Activated CD8-positive, alpha-beta T cell treated with anti-CD3 and anti-CD28 coated beads for 36 hours (primary cell): ENCODE measurements at regions not wholly inside any gene's neighbourhood (a gene's known extent, or its start where the extent isn't known, plus 50 kb on each side); places are given as distances from the start of the nearest gene placed in this dataset.

Source experiments
- ATAC-seq: fragments of 200-7000 bp; cut with Tn5 transposase; one replicate; pipeline ENCODE4 v1.10.0; 2021; ENCODE audit warnings: mild to moderate bottlenecking, moderate library complexity
- CTCF ChIA-PET: fragments of 350-600 bp; sonication (Branson Sonifier 250); formaldehyde crosslinking; loops from one replicate; lab custom pipeline; 2021; ENCODE audit warnings: antibody characterized with exemption; lab: Charles Lee
- POLR2A ChIA-PET: fragments of 350-600 bp; sonication (Branson Sonifier 250); formaldehyde crosslinking; loops from one replicate; lab custom pipeline; 2021; ENCODE audit warnings: antibody characterized with exemption; lab: Charles Lee
- DNase-seq: peaks from one replicate; pipeline ENCODE4 v3.0.0-alpha.2; 2020
- H3K27ac Mint-ChIP-seq: one replicate; pipeline ENCODE4 v1.8.0; 2021; ENCODE audit warnings: mild to moderate bottlenecking, mixed read lengths
- H3K27me3 Mint-ChIP-seq: one replicate; pipeline ENCODE4 v1.8.0; 2021; ENCODE audit warnings: mixed read lengths
- H3K36me3 Mint-ChIP-seq: one replicate; pipeline ENCODE4 v1.8.0; 2021; ENCODE audit warnings: low read depth, mixed read lengths
- H3K4me1 Mint-ChIP-seq: one replicate; pipeline ENCODE4 v1.8.0; 2021; ENCODE audit warnings: low read depth, mixed read lengths
- H3K4me3 Mint-ChIP-seq: one replicate; pipeline ENCODE4 v1.8.0; 2021; ENCODE audit warnings: mild to moderate bottlenecking, moderate library complexity, mixed read lengths
- H3K9me3 Mint-ChIP-seq: one replicate; pipeline ENCODE4 v1.8.0; 2021; ENCODE audit warnings: mixed read lengths
- intact Hi-C: fragments of 100-400 bp; cut with micrococcal nuclease; formaldehyde crosslinking; loops from one replicate; pipeline ENCODE4 v1.10.0; 2022
- TF ChIP-seq, protein P1 (sequence below): fragments of 200-600 bp; IDR thresholded peaks from one replicate; pipeline ENCODE4 v1.8.0; 2022; ENCODE audit warnings: antibody characterized with exemption, mild to moderate bottlenecking

DNA sequence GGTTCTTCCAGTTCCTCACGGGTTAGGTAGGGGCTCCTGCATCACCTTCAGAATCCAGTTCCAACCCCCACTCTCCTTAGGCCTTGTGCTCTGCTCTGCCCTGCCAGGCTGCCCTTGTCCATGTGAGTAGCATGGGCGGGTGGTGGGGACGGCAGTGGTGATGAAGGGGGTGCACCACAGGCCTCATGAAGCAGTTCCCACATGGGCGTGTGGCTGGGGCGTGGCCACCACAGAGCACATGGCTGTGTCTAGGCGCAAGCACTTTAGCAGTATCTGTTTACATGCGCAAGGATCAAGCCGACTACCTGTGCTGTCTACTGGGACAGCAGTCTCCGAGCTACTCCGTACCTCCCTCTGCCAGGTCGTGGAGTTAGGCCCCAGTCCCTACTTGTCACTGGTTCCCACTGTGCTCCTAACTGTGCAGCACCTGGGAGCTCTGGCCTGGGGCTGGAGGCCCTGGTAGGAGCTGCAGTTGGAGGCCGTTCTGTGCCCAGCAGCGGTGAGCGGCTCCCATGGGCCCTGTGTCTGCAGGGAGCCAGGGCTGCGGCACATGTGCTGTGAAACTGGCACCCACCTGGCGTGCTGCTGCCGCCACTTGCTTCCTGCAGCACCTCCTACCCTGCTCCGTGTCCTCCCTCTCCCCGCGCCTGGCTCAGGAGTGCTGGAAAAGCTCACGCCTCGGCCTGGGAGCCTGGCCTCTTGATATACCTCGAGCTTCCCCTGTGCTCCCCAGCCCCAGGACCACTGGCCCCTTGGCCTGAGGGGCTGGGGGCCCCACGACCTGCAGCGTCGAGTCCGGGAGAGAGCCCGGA is 53.5 kb downstream of the PLXNA1 start:
- no peak for DNase-seq
- POLR2A ChIA-PET = no interaction called here
- H3K36me3 Mint-ChIP-seq = no peaks in the 10 kb centered on the region

DNA sequence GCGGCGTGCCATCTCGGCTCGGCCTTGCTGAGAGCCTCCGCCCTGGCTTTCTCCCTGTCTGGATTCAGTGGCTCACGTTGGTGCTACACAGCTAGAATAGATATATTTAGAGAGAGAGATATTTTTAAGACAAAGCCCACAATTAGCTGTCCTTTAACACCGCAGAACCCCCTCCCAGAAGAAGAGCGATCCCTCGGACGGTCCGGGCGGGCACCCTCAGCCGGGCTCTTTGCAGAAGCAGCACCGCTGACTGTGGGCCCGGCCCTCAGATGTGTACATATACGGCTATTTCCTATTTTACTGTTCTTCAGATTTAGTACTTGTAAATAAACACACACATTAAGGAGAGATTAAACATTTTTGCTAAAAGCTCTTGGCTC is 54.1 kb downstream of the PLXNA1 start:
- no peak overlapping the region for H3K4me3 Mint-ChIP-seq
- DNase-seq (no peak), ATAC-seq (no peak)
- no peaks in the 10 kb centered on the region for H3K27me3 Mint-ChIP-seq
- ChIA-PET CTCF (no interaction called here), POLR2A (interaction anchor here (1.0 kb wide), 1 partner anchor 126 kb away, joined by 3 read pairs; no protein-coding TSS in a partner anchor)
- TF ChIP-seq, protein P1, sequence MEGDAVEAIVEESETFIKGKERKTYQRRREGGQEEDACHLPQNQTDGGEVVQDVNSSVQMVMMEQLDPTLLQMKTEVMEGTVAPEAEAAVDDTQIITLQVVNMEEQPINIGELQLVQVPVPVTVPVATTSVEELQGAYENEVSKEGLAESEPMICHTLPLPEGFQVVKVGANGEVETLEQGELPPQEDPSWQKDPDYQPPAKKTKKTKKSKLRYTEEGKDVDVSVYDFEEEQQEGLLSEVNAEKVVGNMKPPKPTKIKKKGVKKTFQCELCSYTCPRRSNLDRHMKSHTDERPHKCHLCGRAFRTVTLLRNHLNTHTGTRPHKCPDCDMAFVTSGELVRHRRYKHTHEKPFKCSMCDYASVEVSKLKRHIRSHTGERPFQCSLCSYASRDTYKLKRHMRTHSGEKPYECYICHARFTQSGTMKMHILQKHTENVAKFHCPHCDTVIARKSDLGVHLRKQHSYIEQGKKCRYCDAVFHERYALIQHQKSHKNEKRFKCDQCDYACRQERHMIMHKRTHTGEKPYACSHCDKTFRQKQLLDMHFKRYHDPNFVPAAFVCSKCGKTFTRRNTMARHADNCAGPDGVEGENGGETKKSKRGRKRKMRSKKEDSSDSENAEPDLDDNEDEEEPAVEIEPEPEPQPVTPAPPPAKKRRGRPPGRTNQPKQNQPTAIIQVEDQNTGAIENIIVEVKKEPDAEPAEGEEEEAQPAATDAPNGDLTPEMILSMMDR = no peak
- no peaks in the 10 kb centered on the region for H3K36me3 Mint-ChIP-seq
- intact Hi-C loops = no loop called here
- no peak overlapping the region for H3K27ac Mint-ChIP-seq
- no peaks in the 10 kb centered on the region for H3K4me1 Mint-ChIP-seq
- no peaks in the 10 kb centered on the region for H3K9me3 Mint-ChIP-seq

More for the DNA sequence above, 53.5 kb downstream of the PLXNA1 start:
- no peaks in the 10 kb centered on the region for H3K27me3 Mint-ChIP-seq
- intact Hi-C loops = no loop called here
- no peak for ATAC-seq
- no peaks in the 10 kb centered on the region for H3K4me1 Mint-ChIP-seq
- CTCF ChIA-PET = no interaction called here
- TF ChIP-seq, protein P1 = no peak
- H3K9me3 Mint-ChIP-seq = no peaks in the 10 kb centered on the region
- H3K4me3 Mint-ChIP-seq = no peak overlapping the region
- H3K27ac Mint-ChIP-seq = no peak overlapping the region

DNA sequence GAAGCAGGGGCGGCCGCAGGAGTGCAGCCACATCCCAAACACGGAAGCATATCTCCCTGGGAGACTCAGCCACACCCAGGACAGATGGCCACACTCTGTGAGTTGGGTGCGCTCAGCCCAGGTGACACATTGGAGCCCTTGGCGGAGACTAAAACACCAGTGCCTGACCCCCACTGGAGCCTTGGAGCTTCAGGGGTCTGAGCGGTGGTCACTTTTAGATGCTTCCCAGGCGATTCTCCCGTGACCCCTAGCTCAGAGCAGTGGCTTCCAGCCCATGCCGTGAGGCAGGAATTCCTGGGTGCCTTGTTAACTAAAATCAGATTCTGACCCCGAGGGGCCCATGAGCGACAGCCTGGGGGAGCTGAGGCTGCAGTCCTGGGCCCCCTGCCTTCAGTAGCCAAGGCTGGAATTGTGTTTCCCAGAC is 54.5 kb downstream of the PLXNA1 start:
- no peak overlapping the region for H3K27ac Mint-ChIP-seq
- no peaks in the 10 kb centered on the region for H3K27me3 Mint-ChIP-seq
- TF ChIP-seq, protein P1 = no peak
- no peaks in the 10 kb centered on the region for H3K36me3 Mint-ChIP-seq
- ChIA-PET CTCF (no interaction called here), POLR2A (interaction anchor here (1.0 kb wide), 1 partner anchor 126 kb away, joined by 3 read pairs; no protein-coding TSS in a partner anchor)
- intact Hi-C loops = no loop called here
- no peaks in the 10 kb centered on the region for H3K4me1 Mint-ChIP-seq
- H3K9me3 Mint-ChIP-seq = no peaks in the 10 kb centered on the region
- ATAC-seq = no peak
- no peak for DNase-seq
- H3K4me3 Mint-ChIP-seq = no peak overlapping the region

DNA sequence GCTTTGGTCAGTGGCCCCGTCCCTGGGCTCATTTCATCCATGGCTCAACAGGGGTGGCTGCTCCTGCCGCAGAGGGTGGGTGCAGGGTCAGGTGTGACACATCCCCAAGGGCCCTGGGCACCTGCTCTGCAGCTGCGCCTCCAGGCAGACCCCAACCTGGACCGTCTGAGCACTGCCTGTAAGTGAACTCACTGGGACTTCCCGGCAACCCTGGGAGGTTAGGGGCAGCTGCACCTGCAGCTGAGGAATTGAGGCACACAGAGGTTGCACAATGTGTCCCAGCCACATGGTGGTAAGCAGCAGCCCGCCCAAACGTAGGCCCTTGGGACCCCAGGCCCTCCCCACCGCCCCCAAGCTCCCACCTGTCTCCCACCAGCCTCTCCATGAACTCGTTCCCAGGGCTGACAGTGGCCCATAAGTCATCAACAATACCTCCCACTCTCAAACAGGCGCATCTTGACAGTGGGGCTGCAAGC is 55.1 kb downstream of the PLXNA1 start:
- TF ChIP-seq, protein P1 = no peak
- no peaks in the 10 kb centered on the region for H3K9me3 Mint-ChIP-seq
- H3K27ac Mint-ChIP-seq = no peak overlapping the region
- DNase-seq (no peak), ATAC-seq (no peak)
- CTCF ChIA-PET = no interaction called here
- no peak overlapping the region for H3K4me3 Mint-ChIP-seq
- POLR2A ChIA-PET = interaction anchor here (1.0 kb wide), 1 partner anchor 127 kb away, joined by 3 read pairs; no protein-coding TSS in a partner anchor
- H3K4me1 Mint-ChIP-seq = no peaks in the 10 kb centered on the region
- no peaks in the 10 kb centered on the region for H3K36me3 Mint-ChIP-seq
- no peaks in the 10 kb centered on the region for H3K27me3 Mint-ChIP-seq
- intact Hi-C loops = no loop called here

DNA sequence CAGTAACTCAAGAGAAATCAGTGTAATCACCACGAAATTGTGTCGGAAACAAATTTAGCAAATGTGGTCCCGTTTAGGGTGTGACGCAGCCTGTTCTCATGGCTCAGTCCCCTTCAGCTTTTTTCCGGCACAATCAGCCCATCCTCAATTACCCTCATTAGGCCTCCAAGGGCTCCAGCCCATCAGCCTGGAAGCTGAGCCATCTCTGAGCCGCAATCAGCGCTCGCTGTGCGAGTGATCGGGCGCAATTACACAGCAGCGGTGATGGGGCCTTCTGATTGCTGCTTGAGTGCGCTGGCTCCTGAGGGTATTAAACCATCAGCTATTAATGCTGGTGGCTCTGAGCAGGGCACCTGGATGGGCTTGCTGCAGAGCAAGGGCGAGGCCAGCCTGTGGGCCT is 55.6 kb downstream of the PLXNA1 start:
- CTCF ChIA-PET = no interaction called here

More for the DNA sequence above, 55.6 kb downstream of the PLXNA1 start:
- Mint-ChIP-seq H3K4me3 (no peak overlapping the region), H3K36me3 (no peaks in the 10 kb centered on the region), H3K9me3 (no peaks in the 10 kb centered on the region), H3K27ac (no peak overlapping the region), H3K4me1 (no peaks in the 10 kb centered on the region), H3K27me3 (no peaks in the 10 kb centered on the region)
- POLR2A ChIA-PET = no interaction called here
- no peak for DNase-seq
- no peak for ATAC-seq
- TF ChIP-seq, protein P1 = no peak
- intact Hi-C loops = no loop called here
